Suprapubic skin (tissue), 4 donors: ENCODE measurements at regions not wholly inside any gene's neighbourhood (a gene's known extent, or its start where the extent isn't known, plus 50 kb on each side); places are given as distances from the start of the nearest gene placed in this dataset.
A peak's percentile ranks its signal among the peaks of the same experiment; 100 is the strongest.

Source experiments
- DNase-seq, 2 donors: peaks; one replicate each; pipeline ENCODE4 v3.0.0-alpha.2; 2019; ENCODE audit warnings: low spot score in 2 of 2
- H3K27ac ChIP-seq: fragments of 200-600 bp; sonication (generic); one replicate; pipeline ENCODE4 v1.5.1; 2019
- H3K27me3 ChIP-seq: fragments of 200-600 bp; sonication (generic); one replicate; pipeline ENCODE4 v1.5.1; 2019
- H3K36me3 ChIP-seq: fragments of 200-600 bp; sonication (generic); one replicate; pipeline ENCODE4 v1.5.1; 2019
- H3K4me1 ChIP-seq: fragments of 200-600 bp; sonication (generic); one replicate; pipeline ENCODE4 v1.5.1; 2019
- H3K4me3 ChIP-seq: fragments of 200-600 bp; sonication (generic); one replicate; pipeline ENCODE4 v1.5.1; 2019; ENCODE audit warnings: mild to moderate bottlenecking
- H3K9me3 ChIP-seq: fragments of 200-600 bp; sonication (generic); one replicate; pipeline ENCODE4 v1.5.1; 2019
- CTCF ChIP-seq, 2 donors: fragments of 200-600 bp in 1 of 2; fragments of 450-650 bp in 1 of 2; sonication (generic) in 1 of 2; IDR thresholded peaks; one replicate each; pipeline ENCODE4 v1.5.1; 2016 to 2019; ENCODE audit warnings: antibody characterized with exemption in 2 of 2, mild to moderate bottlenecking in 1 of 2, moderate library complexity in 1 of 2
- EP300 ChIP-seq: sonication (generic); formaldehyde crosslinking; IDR thresholded peaks from one replicate; pipeline ENCODE4 v1.6.1; 2017; ENCODE audit warnings: antibody characterized with exemption
- POLR2A ChIP-seq, 2 donors: fragments of 450-650 bp; IDR thresholded peaks; one replicate each; pipeline ENCODE4 v1.6.1; 2017; ENCODE audit warnings: antibody characterized with exemption in 2 of 2, mild to moderate bottlenecking in 2 of 2, moderate library complexity in 2 of 2
- POLR2AphosphoS5 ChIP-seq, 3 donors: sonication (generic); formaldehyde crosslinking; IDR thresholded peaks; one replicate each; pipeline ENCODE4 v1.6.1; 2017; ENCODE audit warnings: antibody characterized with exemption in 3 of 3
- WGBS: methylation state at CpG from one replicate; pipeline ENCODE4 v1.1.5; 2018; 5-methylcytosine and 5-hydroxymethylcytosine counted together

GRCh38 chr5:1730487-1730847, 69.2 kb downstream of the MRPL36 start:
- Histone ChIP-seq H3K9me3 (no peaks in the 10 kb centered on the region), H3K27ac (no peak overlapping the region), H3K27me3 (peaks cover 31% of the 10 kb centered on the region), H3K36me3 (no peaks in the 10 kb centered on the region), H3K4me1 (no peaks in the 10 kb centered on the region), H3K4me3 (no peak overlapping the region)
- WGBS = 84% methylated on average over 7 of the region's 7 CpGs
- TF ChIP-seq CTCF (IDR thresholded peaks at IDR 0.05) (no peak), POLR2A (IDR thresholded peaks at IDR 0.05) (no peak), POLR2AphosphoS5 (IDR thresholded peaks at IDR 0.05) (no peak), EP300 (no peak)
- peak in 1 of 2 donors; percentile 54 for DNase-seq

GRCh38 chr5:1729641-1730486, 69.8 kb downstream of the MRPL36 start:
- Histone ChIP-seq H3K27me3 (peaks cover 29% of the 10 kb centered on the region), H3K4me1 (no peaks in the 10 kb centered on the region), H3K4me3 (no peak overlapping the region), H3K9me3 (no peaks in the 10 kb centered on the region), H3K36me3 (no peaks in the 10 kb centered on the region), H3K27ac (no peak overlapping the region)
- DNase-seq = peak; percentile 41 to 72
- 89% methylated on average over 25 of the region's 40 CpGs for WGBS
- TF ChIP-seq CTCF (IDR thresholded peaks at IDR 0.05) (no peak), EP300 (no peak), POLR2AphosphoS5 (IDR thresholded peaks at IDR 0.05) (no peak), POLR2A (IDR thresholded peaks at IDR 0.05) (no peak)

GRCh38 chr5:1728846-1729245, 70.8 kb downstream of the MRPL36 start:
- 92% methylated on average over 24 of the region's 24 CpGs for WGBS
- no peaks in the 10 kb centered on the region for H3K36me3 ChIP-seq
- H3K27me3 ChIP-seq = peaks cover 20% of the 10 kb centered on the region
- H3K4me1 ChIP-seq = no peaks in the 10 kb centered on the region
- H3K4me3 ChIP-seq = no peak overlapping the region
- no peak overlapping the region for H3K27ac ChIP-seq
- H3K9me3 ChIP-seq = no peaks in the 10 kb centered on the region
- TF ChIP-seq POLR2A (IDR thresholded peaks at IDR 0.05) = no peak
- no peak for TF ChIP-seq POLR2AphosphoS5 (IDR thresholded peaks at IDR 0.05)
- TF ChIP-seq EP300 = no peak
- TF ChIP-seq CTCF (IDR thresholded peaks at IDR 0.05) = no peak
- peak; percentile 39 to 59 for DNase-seq

- Histone ChIP-seq H3K4me3 (no peak overlapping the region), H3K9me3 (no peaks in the 10 kb centered on the region), H3K36me3 (no peaks in the 10 kb centered on the region), H3K27me3 (peaks cover 15% of the 10 kb centered on the region), H3K27ac (no peak overlapping the region), H3K4me1 (no peaks in the 10 kb centered on the region)
- WGBS = 77% methylated on average over 12 of the region's 19 CpGs
- TF ChIP-seq POLR2A (IDR thresholded peaks at IDR 0.05) (no peak), POLR2AphosphoS5 (IDR thresholded peaks at IDR 0.05) (no peak), CTCF (IDR thresholded peaks at IDR 0.05) (no peak)
- DNase-seq = peak; percentile 36 to 70
Measured at GRCh38 chr5:1727571-1727970, 72.1 kb downstream of the MRPL36 start.

- no peaks in the 10 kb centered on the region for H3K36me3 ChIP-seq
- DNase-seq = peak; percentile 42 to 69
- no peak overlapping the region for H3K4me3 ChIP-seq
- 97% methylated on average over 5 of the region's 11 CpGs for WGBS
- no peaks in the 10 kb centered on the region for H3K4me1 ChIP-seq
- no peak overlapping the region for H3K27ac ChIP-seq
- no peak for TF ChIP-seq EP300
- no peak for TF ChIP-seq POLR2AphosphoS5 (IDR thresholded peaks at IDR 0.05)
- TF ChIP-seq POLR2A (IDR thresholded peaks at IDR 0.05) = no peak
- H3K9me3 ChIP-seq = no peaks in the 10 kb centered on the region
- H3K27me3 ChIP-seq = peaks cover 15% of the 10 kb centered on the region
Measured at GRCh38 chr5:1726956-1727355, 72.7 kb downstream of the MRPL36 start.
